HUDEP-2 (cell line): ENCODE measurements at regions not wholly inside any gene's neighbourhood (a gene's known extent, or its start where the extent isn't known, plus 50 kb on each side); places are given as distances from the start of the nearest gene placed in this dataset.

ENCODE experiments used
- DNase-seq, 76 experiments: peaks; one replicate each; lab custom pipeline; 2025; ENCODE audit not compliant: unreplicated experiment in 76 of 76; lab: John Stamatoyannopoulos, UW

- no peak for DNase-seq
Measured at GRCh38 chr20:23186808-23187207, 100.7 kb upstream of the CD93 start.

- no peak for DNase-seq
Measured at GRCh38 chr20:23180451-23180921, 94.4 kb upstream of the CD93 start.

GRCh38 chr20:23179766-23180403, 93.8 kb upstream of the CD93 start:
- no peak for DNase-seq

- DNase-seq, result peak in 15 of 76 experiments; percentile 4 to 46 (median 15)
Measured at GRCh38 chr20:23178806-23179205, 92.7 kb upstream of the CD93 start.

- DNase-seq, result no peak
Measured at GRCh38 chr20:23174821-23175220, 88.7 kb upstream of the CD93 start.

- no peak for DNase-seq
Measured at GRCh38 chr20:23167431-23167830, 81.3 kb upstream of the CD93 start.

- no peak for DNase-seq
Measured at GRCh38 chr20:23166563-23166962, 80.4 kb upstream of the CD93 start.

- DNase-seq, result no peak
Measured at GRCh38 chr20:23165964-23166363, 79.8 kb upstream of the CD93 start.

- no peak for DNase-seq
Measured at GRCh38 chr20:23165307-23165750, 79.2 kb upstream of the CD93 start.

- no peak for DNase-seq
Measured at GRCh38 chr20:23164176-23164601, 78.1 kb upstream of the CD93 start.

- DNase-seq, result no peak
Measured at GRCh38 chr20:23163562-23163961, 77.4 kb upstream of the CD93 start.

- no peak for DNase-seq
Measured at GRCh38 chr20:23162887-23163286, 76.8 kb upstream of the CD93 start.

- peak in 26 of 76 experiments; percentile 9 to 80 (median 46) for DNase-seq
Measured at GRCh38 chr20:23161968-23162696, 76.0 kb upstream of the CD93 start.

- DNase-seq, result no peak
Measured at GRCh38 chr20:23161244-23161891, 75.2 kb upstream of the CD93 start.

- DNase-seq, result no peak
Measured at GRCh38 chr20:23160536-23161243, 74.6 kb upstream of the CD93 start.

- no peak for DNase-seq
Measured at GRCh38 chr20:23159947-23160318, 73.8 kb upstream of the CD93 start.

- no peak for DNase-seq
Measured at GRCh38 chr20:23159256-23159946, 73.3 kb upstream of the CD93 start.

GRCh38 chr20:23157734-23158133, 71.6 kb upstream of the CD93 start:
- DNase-seq, result no peak

- DNase-seq, result no peak
Measured at GRCh38 chr20:23156842-23157423, 70.8 kb upstream of the CD93 start.

GRCh38 chr20:23156170-23156841, 70.2 kb upstream of the CD93 start:
- DNase-seq, result no peak
